PC-3 (cell line): ENCODE measurements at regions not wholly inside any gene's neighbourhood (a gene's known extent, or its start where the extent isn't known, plus 50 kb on each side); places are given as distances from the start of the nearest gene placed in this dataset.

ENCODE experiments used
- ATAC-seq: fragments of 200-7000 bp; cut with Tn5 transposase; 2 replicates; pipeline ENCODE4 v1.9.1; 2020; ENCODE audit warnings: mild to moderate bottlenecking, moderate library complexity
- BruUV-seq: library from RNA; stranded (reverse); fragments of 400-500 nt; replicated peaks from 2 replicates; lab custom pipeline; 2021; lab: Mats Ljungman, UMichigan
- CTCF ChIA-PET: fragments of 300-600 bp; sonication (Branson Sonifier 250); formaldehyde crosslinking; loops from one replicate; lab custom pipeline; 2022; ENCODE audit warnings: antibody characterized with exemption; lab: Charles Lee
- POLR2A ChIA-PET: fragments of 300-600 bp; sonication (Branson Sonifier 250); formaldehyde crosslinking; loops from one replicate; lab custom pipeline; 2022; ENCODE audit warnings: antibody characterized with exemption; ENCODE audit not compliant: unreplicated experiment; lab: Charles Lee
- DNase-seq: peaks from one replicate; pipeline ENCODE4 v3.0.0-alpha.2; 2015
- H2AFZ ChIP-seq: fragments of 300-600 bp; sonication (generic); 2 replicates; pipeline ENCODE4 v1.6.0; 2016; ENCODE audit warnings: antibody characterized with exemption, low read length
- H3F3A ChIP-seq: fragments of 300-600 bp; sonication (generic); one replicate; pipeline ENCODE4 v1.6.0; 2017; ENCODE audit warnings: antibody characterized with exemption, low read length, control low read depth, mild to moderate bottlenecking; ENCODE audit not compliant: unreplicated experiment
- H3K27ac ChIP-seq: fragments of 300-600 bp; sonication (generic); 2 replicates; pipeline ENCODE4 v1.5.1; 2016; ENCODE audit warnings: mild to moderate bottlenecking, low read length
- H3K27me3 ChIP-seq: fragments of 300-600 bp; sonication (generic); 2 replicates; pipeline ENCODE4 v1.6.1; 2016; ENCODE audit warnings: low read length, mixed read lengths
- H3K36me3 ChIP-seq: fragments of 300-600 bp; sonication (generic); 2 replicates; pipeline ENCODE4 v1.6.1; 2016; ENCODE audit warnings: low read depth, mixed run types, low read length, mixed read lengths
- H3K4me1 ChIP-seq: fragments of 300-600 bp; sonication (generic); 2 replicates; pipeline ENCODE4 v1.5.1; 2016; ENCODE audit warnings: low read length; ENCODE audit not compliant: insufficient read depth
- H3K4me2 ChIP-seq: fragments of 300-600 bp; sonication (generic); 2 replicates; pipeline ENCODE4 v1.6.0; 2016; ENCODE audit warnings: low read length
- H3K4me3 ChIP-seq: fragments of 300-600 bp; sonication (generic); 2 replicates; pipeline ENCODE4 v1.5.1; 2016; ENCODE audit warnings: mild to moderate bottlenecking, low read length, mixed read lengths
- H3K79me2 ChIP-seq: fragments of 300-600 bp; sonication (generic); 2 replicates; pipeline ENCODE4 v1.6.1; 2017; ENCODE audit warnings: low read length, mixed read lengths
- H3K9ac ChIP-seq: fragments of 300-600 bp; sonication (generic); 2 replicates; pipeline ENCODE4 v1.6.0; 2016; ENCODE audit warnings: mild to moderate bottlenecking, low read length
- H3K9me2 ChIP-seq: fragments of 300-600 bp; sonication (generic); replicated peaks from 2 replicates; pipeline ENCODE4 v1.6.1; 2016; ENCODE audit warnings: mixed run types, low read length, mixed read lengths
- H3K9me3 ChIP-seq: fragments of 300-600 bp; sonication (generic); 2 replicates; pipeline ENCODE4 v1.6.1; 2016; ENCODE audit warnings: low read length, mixed read lengths
- H4K20me1 ChIP-seq: fragments of 300-600 bp; sonication (generic); 2 replicates; pipeline ENCODE4 v1.6.1; 2016; ENCODE audit warnings: low read length, mixed read lengths
- CTCF ChIP-seq: fragments of 300-600 bp; sonication (generic); conservative IDR thresholded peaks from 2 replicates; pipeline ENCODE4 v1.5.1; 2017; ENCODE audit warnings: antibody characterized with exemption, low read depth, mild to moderate bottlenecking, low read length
- EZH2 ChIP-seq: fragments of 300-600 bp; sonication (generic); IDR thresholded peaks from one replicate; pipeline ENCODE4 v1.6.1; 2017; ENCODE audit warnings: antibody characterized with exemption, mild to moderate bottlenecking, low read length; ENCODE audit not compliant: unreplicated experiment
- EZH2phosphoT487 ChIP-seq: fragments of 300-600 bp; sonication (generic); IDR thresholded peaks from 2 replicates; pipeline ENCODE4 v1.6.1; 2018; ENCODE audit warnings: mild to moderate bottlenecking, antibody characterized with exemption, low read length, borderline replicate concordance
- intact Hi-C: fragments of 100-400 bp; cut with micrococcal nuclease; formaldehyde crosslinking; loops from 2 replicates; pipeline ENCODE4 v1.9.0; 2023

GRCh38 chr9:74403581-74403980 is 93.6 kb upstream of the RORB start:
- no peaks in the 10 kb centered on the region for H3K9me3 ChIP-seq
- H3K9ac ChIP-seq: no peak overlapping the region
- no peak for TF ChIP-seq EZH2phosphoT487
- no peak for TF ChIP-seq EZH2
- no peak for TF ChIP-seq CTCF
- no peak overlapping the region for H2AFZ ChIP-seq
- H3K79me2 ChIP-seq: no peaks in the 10 kb centered on the region
- no peak overlapping the region for H3K27ac ChIP-seq
- BruUV-seq: no TSS peak
- H3K36me3 ChIP-seq: no peaks in the 10 kb centered on the region
- CTCF ChIA-PET: no interaction called here
- H3K4me2 ChIP-seq: no peak overlapping the region
- H4K20me1 ChIP-seq: no peaks in the 10 kb centered on the region
- ATAC-seq: no peak
- no peaks in the 10 kb centered on the region for H3K4me1 ChIP-seq
- no peaks in the 10 kb centered on the region for H3K27me3 ChIP-seq
- DNase-seq: no peak
- H3K4me3 ChIP-seq: no peak overlapping the region
- no peaks in the 10 kb centered on the region for H3K9me2 ChIP-seq
- intact Hi-C loops: no loop called here
- H3F3A ChIP-seq: no peaks in the 10 kb centered on the region
- POLR2A ChIA-PET: no interaction called here

DNA sequence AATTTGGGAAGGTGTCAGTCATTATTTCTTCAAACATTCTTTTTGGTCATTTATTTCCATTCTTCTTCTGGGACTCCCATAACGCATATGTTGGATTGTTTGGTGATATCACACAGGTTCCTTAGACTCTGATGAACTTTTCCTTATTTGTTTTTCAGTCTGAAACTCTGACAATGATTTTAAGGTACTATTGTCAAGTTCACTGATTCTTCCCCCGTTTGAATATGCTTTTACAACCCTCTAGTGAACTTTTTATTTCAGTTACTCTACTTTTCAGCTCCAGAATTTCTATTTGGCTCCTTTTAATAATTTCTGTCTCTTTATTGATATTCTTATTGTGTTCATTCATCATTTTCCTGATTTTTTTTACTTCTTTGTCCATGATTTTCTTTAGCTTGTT is 92.5 kb upstream of the RORB start:
- Histone ChIP-seq H3K9me2 (no peaks in the 10 kb centered on the region), H3K27me3 (no peaks in the 10 kb centered on the region), H3K27ac (no peak overlapping the region), H3K79me2 (no peaks in the 10 kb centered on the region), H3K4me3 (no peak overlapping the region), H3K9me3 (no peaks in the 10 kb centered on the region), H4K20me1 (no peaks in the 10 kb centered on the region), H3K9ac (no peak overlapping the region), H2AFZ (no peak overlapping the region), H3K4me1 (no peaks in the 10 kb centered on the region), H3K4me2 (no peak overlapping the region), H3F3A (no peaks in the 10 kb centered on the region), H3K36me3 (no peaks in the 10 kb centered on the region)
- no peak for ATAC-seq
- CTCF ChIA-PET: no interaction called here
- TF ChIP-seq CTCF (no peak), EZH2phosphoT487 (no peak), EZH2 (no peak)
- POLR2A ChIA-PET: no interaction called here
- BruUV-seq: no TSS peak
- intact Hi-C loops: no loop called here
- no peak for DNase-seq

DNA sequence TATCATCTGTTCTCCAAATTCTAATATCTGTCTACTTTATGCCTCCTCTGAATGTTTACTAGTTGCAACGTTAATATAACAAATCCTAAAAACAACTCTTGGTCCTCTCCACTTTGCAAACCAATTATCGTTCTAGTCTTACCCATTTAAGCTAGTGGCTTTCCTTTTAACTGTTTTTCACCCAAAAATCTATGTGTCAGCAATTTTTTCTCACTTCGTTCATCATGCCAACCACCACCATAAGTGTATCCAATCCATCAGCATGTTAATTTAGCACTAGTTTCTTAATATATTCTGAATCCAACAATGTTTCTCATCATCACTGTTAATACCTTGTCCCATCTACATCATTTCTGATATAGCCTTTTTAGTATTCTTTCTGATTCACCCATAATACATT is 90.0 kb upstream of the RORB start:
- no peaks in the 10 kb centered on the region for H4K20me1 ChIP-seq
- no peak overlapping the region for H2AFZ ChIP-seq
- H3K36me3 ChIP-seq: no peaks in the 10 kb centered on the region
- BruUV-seq: no TSS peak
- no peaks in the 10 kb centered on the region for H3K9me2 ChIP-seq
- POLR2A ChIA-PET: no interaction called here
- DNase-seq (no peak), ATAC-seq (no peak)
- no peak overlapping the region for H3K27ac ChIP-seq
- no peaks in the 10 kb centered on the region for H3K79me2 ChIP-seq
- CTCF ChIA-PET: no interaction called here
- no peak overlapping the region for H3K9ac ChIP-seq
- no peaks in the 10 kb centered on the region for H3K4me1 ChIP-seq
- TF ChIP-seq EZH2 (no peak), EZH2phosphoT487 (no peak), CTCF (no peak)
- H3K4me2 ChIP-seq: no peak overlapping the region
- no peaks in the 10 kb centered on the region for H3F3A ChIP-seq
- H3K4me3 ChIP-seq: no peak overlapping the region
- intact Hi-C loops: no loop called here
- H3K27me3 ChIP-seq: no peaks in the 10 kb centered on the region
- H3K9me3 ChIP-seq: no peaks in the 10 kb centered on the region
